Fibroblast of peridontal ligament (primary cell): ENCODE measurements at regions not wholly inside any gene's neighbourhood (a gene's known extent, or its start where the extent isn't known, plus 50 kb on each side); places are given as distances from the start of the nearest gene placed in this dataset.

Experiments used
- DNase-seq: peaks from one replicate; pipeline ENCODE4 v3.0.0-alpha.2; 2010; ENCODE audit errors: extremely low read depth

- DNase-seq, result no peak
Observed at GRCh38 chr14:81669308-81669707, 135.7 kb upstream of the SEL1L start.

GRCh38 chr14:81673930-81674329 lies 140.3 kb upstream of the SEL1L start:
- no peak for DNase-seq

- no peak for DNase-seq
Observed at GRCh38 chr14:81676395-81676794, 142.7 kb upstream of the SEL1L start.

- DNase-seq, result no peak
Observed at GRCh38 chr14:81676879-81677278, 143.2 kb upstream of the SEL1L start.

GRCh38 chr14:81677736-81678135 lies 144.1 kb upstream of the SEL1L start:
- DNase-seq, result no peak

- no peak for DNase-seq
Observed at GRCh38 chr14:81679226-81679625, 145.6 kb upstream of the SEL1L start.

- DNase-seq, result no peak
Observed at GRCh38 chr14:81681541-81681940, 147.9 kb upstream of the SEL1L start.

GRCh38 chr14:81682134-81682533 lies 148.5 kb upstream of the SEL1L start:
- no peak for DNase-seq

- no peak for DNase-seq
Observed at GRCh38 chr14:81682701-81683100, 149.0 kb upstream of the SEL1L start.

- no peak for DNase-seq
Observed at GRCh38 chr14:81684696-81685095, 151.0 kb upstream of the SEL1L start.

GRCh38 chr14:81686512-81686911 lies 152.9 kb upstream of the SEL1L start:
- DNase-seq, result no peak

- DNase-seq, result no peak
Observed at GRCh38 chr14:81691931-81692330, 158.3 kb upstream of the SEL1L start.

GRCh38 chr14:81694419-81694818 lies 160.8 kb upstream of the SEL1L start:
- no peak for DNase-seq

- no peak for DNase-seq
Observed at GRCh38 chr14:81709681-81710080, 176.0 kb upstream of the SEL1L start.

- peak; percentile 1 for DNase-seq
Observed at GRCh38 chr14:81710232-81710845, 176.7 kb upstream of the SEL1L start.

GRCh38 chr14:81715731-81716130 lies 182.1 kb upstream of the SEL1L start:
- DNase-seq, result no peak

- DNase-seq, result no peak
Observed at GRCh38 chr14:81716953-81717352, 183.3 kb upstream of the SEL1L start.

GRCh38 chr14:81723956-81724355 lies 190.3 kb upstream of the SEL1L start:
- no peak for DNase-seq

- no peak for DNase-seq
Observed at GRCh38 chr14:81727218-81727617, 193.6 kb upstream of the SEL1L start.

- DNase-seq, result no peak
Observed at GRCh38 chr14:81728447-81728846, 194.8 kb upstream of the SEL1L start.

GRCh38 chr14:81729622-81730021 lies 196.0 kb upstream of the SEL1L start:
- DNase-seq, result no peak

- DNase-seq, result no peak
Observed at GRCh38 chr14:81737938-81738337, 204.3 kb upstream of the SEL1L start.

- no peak for DNase-seq
Observed at GRCh38 chr14:81738946-81739659, 205.4 kb upstream of the SEL1L start.

- no peak for DNase-seq
Observed at GRCh38 chr14:81743605-81744004, 210.0 kb upstream of the SEL1L start.
